ENCODE measurements at regions not wholly inside any gene's neighbourhood (a gene's known extent, or its start where the extent isn't known, plus 50 kb on each side); places are given as distances from the start of the nearest gene placed in this dataset.
A peak's percentile ranks its signal among the peaks of the same experiment; 100 is the strongest.

DNA sequence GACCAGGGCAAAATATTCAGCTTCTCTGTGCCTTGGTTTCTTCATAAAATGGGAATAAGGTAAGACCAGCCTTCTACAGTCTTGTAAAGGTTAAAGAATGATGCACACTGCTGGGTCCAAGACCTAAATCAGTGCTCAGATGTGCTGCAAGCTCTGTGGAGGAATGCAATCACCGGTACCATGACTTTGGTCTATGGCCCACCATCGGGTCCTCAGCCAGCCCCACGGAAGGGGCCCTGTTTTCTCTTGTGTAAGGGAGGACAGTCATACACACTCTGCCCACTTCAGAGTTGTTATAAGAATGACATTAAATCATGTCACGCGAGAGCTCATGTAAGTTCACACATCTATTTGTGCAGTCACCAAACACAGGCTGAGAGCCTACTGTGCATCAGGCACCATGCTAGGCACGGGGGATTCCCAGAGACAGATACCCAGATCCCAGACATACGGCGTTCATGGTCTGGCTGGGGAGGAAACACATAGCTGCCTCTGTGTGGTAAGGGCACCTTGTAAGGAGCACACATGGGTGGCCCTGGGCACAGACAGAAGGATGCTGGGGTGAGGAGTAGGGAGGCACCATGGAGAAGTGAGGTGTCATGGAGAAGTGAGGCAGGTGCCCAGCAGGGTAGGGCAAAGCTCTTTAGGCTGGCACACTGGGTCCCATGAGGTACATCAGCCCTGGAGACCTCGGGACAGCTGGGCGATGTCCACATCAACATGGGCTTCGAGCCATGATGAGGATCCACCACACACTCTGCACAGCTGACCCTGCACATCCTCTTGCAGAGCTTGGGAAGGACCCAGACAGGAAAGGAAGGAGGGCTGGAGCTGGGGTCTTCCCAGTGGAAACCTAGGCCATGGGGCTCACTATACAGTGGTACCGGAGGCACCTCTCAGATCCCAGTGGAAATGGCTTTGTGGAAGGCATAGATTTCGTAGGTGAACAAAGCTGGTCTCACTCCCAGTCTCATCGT is 190.4 kb upstream of the DIO3 start:
- no peak for DNase-seq (ENCODE audit: extremely low read depth in 1 of 11, low read depth in 9 of 11, low spot score in 4 of 11)

DNA sequence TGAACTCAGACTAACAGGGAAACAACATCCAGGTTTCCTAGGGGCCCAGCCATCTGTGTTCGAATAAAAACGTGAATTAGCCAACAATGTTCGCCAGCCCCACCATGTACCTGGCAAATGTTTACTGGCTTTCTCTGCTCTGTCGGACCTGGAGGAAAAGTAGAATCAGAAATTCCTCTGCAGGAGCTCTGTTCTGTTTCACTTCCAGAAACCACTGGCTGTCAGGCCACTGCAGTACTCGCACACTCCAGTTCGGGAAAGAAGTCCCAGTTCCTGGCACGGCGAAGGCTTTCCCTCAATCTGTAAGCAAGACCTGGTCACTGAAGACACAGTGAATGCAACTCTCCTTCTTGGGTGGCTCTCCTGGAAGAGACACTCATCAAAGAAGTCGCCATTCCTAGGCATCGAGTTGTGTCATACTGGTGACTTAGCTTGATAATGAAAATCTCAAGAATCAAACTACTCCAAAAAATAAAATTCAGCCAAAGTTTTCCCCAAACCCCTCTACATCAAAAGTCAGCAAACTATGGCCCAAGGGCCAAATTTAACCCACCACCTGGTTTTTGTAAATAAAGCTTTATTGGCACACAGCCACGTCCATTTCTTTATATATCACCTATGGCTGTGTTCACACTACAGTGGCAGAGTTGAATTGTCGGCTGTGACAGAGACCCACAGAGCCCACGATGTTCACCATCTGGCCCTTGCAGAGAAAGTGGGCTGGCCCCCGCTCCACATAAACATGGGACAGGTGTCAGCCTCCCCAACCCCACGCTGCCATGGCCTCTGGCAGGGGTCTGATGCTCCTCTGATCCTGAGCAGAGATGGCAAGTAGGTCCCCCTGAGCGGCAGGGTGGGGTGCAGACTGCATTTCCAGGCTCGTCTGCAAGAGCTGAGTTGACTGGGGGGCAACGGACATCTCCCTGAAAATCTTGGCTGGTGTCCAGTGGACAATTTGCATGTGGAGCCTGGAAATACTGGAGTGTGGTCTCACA is 189.2 kb upstream of the DIO3 start:
- DNase-seq (ENCODE audit: extremely low read depth in 1 of 11, low read depth in 9 of 11, low spot score in 4 of 11), result no peak

GRCh38 chr14:101372894-101373620 is 188.2 kb upstream of the DIO3 start:
- no peak for DNase-seq (ENCODE audit: extremely low read depth in 1 of 11, low read depth in 9 of 11, low spot score in 4 of 11)

DNA sequence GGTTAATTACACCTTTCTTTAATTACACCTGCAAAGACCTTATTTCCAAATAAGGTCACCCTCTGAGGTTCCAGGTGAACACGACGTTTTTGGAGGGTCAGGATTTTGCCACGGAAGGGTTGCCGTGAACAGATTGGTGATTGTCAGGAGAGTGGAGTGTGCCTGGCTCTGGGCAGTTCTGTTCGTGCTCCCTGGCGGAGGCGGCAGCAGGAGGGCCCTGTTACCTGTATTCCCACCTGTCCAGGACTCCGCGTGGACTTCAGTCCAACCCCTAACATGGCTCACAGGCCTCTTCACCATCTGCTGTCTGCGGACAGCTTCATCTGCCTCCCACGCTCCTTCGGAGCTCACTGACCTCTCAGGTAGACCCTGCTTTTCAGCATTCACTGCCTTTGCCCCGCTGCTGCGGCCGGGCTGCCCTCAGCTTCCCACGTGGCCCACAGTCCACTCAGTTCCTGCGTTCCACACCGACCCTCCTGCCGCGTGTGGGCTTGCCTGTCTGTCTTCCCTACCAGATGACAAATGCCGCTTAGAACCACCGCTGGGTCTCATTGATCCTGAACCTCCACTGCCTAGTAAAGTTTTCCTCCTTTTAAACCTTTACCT is 187.5 kb upstream of the DIO3 start:
- DNase-seq (ENCODE audit: extremely low read depth in 1 of 11, low read depth in 9 of 11, low spot score in 4 of 11), result no peak

DNA sequence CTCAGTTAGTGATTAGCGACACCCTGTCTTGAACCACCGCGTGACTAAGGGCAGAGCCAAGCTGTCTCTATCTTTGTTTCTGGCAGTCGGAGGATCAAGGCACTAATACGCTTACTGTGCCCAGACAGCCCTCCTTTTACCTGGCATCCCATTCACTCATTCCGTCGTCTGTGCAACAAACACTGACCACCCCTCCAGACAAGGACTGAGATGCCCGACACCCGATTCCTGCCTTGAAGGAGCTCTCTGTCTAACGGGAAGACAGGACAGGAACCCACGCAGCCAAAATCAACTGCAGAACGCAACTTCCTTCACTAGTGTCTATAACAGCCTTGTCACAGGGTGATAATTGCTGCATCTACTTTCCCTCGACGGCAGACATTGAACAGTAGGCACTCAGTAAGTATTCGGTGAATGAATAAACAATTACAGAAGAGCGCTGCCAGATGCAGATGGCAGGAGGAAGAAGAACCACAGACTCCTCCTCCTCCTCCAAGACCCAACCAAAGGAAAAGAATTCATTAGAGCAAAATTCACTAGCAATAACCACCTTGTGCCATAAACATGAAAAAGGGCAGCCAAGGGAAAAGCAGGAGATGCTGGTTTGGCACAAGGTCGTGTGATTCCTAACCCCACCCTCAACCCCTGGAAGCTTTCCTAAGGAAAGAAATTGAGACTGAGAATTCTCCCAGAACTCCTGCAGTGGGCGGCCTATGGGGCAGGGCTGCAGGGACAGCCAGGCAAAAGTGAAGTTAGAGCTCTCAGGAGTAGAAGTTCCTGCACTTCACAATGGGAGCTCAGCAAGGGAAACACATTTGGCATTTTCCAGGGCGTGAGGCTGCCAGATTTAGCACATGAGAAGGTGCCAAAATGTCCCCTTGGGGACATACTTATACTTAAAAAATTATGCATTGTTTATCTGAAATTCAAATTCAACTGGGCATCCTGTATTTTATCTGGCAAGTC is 186.6 kb upstream of the DIO3 start:
- no peak for DNase-seq (ENCODE audit: extremely low read depth in 1 of 11, low read depth in 9 of 11, low spot score in 4 of 11)

DNA sequence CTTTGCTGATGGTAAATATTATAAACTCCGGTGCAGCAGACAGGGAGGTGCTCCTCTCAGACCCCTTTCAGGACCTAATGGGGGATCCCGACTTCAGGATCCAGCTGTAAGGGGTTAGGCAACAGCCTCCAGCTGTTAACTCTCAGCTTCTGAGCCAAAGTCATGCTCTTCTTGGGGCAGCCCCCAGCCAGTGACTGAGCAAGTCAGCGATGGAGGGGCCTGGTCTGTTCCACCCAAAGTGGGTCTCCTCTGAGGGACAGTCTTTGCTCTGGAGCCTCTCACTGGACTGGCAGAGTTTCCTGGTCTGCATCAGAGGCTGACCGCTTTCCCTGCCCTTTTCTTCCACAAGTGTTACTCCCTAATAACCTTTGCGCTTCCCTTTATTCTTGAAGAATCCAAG is 184.2 kb upstream of the DIO3 start:
- no peak for DNase-seq (ENCODE audit: extremely low read depth in 1 of 11, low read depth in 9 of 11, low spot score in 4 of 11)

GRCh38 chr14:101379842-101380241 is 181.5 kb upstream of the DIO3 start:
- no peak for DNase-seq (ENCODE audit: extremely low read depth in 1 of 11, low read depth in 9 of 11, low spot score in 4 of 11)

DNA sequence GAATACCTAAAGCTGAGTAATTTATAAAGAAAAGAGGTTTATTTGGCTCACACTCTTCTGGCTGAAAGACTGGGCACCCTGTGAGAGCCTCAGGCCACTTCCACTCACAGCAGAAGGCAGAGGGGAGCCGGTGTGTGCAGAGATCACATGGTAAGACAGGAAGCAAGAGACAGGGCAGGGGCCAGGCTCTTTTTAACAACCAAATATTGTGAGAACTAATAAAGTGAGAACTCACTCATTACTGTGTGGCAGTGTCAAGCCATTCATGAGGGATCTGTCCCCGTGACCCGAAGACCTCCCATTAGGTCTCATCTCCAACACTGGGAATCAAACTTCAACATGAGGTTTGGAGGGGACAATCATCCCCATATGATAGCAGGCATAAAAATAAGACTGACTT is 180.8 kb upstream of the DIO3 start:
- DNase-seq (ENCODE audit: extremely low read depth in 1 of 11, low read depth in 9 of 11, low spot score in 4 of 11), result no peak

DNA sequence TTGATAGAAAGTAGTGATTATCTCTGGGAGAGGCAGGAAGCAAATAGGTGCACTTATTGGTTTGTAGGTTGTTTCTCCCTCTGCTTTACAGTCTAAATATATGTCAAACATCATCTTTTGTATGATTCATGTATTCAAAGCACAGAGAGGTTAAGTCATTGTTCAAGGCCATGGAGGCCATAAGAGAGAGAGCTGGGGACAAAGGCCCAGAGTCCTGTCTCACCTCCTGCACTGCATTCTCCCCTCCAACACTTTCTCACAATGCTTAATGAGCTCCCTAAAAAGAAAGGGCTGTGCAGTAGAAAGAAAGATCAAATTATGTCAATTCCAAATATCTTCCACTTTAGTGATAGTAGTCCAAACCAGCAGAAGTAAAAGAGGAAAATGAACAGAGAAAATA is 180.4 kb upstream of the DIO3 start:
- no peak for DNase-seq (ENCODE audit: extremely low read depth in 1 of 11, low read depth in 9 of 11, low spot score in 4 of 11)

DNA sequence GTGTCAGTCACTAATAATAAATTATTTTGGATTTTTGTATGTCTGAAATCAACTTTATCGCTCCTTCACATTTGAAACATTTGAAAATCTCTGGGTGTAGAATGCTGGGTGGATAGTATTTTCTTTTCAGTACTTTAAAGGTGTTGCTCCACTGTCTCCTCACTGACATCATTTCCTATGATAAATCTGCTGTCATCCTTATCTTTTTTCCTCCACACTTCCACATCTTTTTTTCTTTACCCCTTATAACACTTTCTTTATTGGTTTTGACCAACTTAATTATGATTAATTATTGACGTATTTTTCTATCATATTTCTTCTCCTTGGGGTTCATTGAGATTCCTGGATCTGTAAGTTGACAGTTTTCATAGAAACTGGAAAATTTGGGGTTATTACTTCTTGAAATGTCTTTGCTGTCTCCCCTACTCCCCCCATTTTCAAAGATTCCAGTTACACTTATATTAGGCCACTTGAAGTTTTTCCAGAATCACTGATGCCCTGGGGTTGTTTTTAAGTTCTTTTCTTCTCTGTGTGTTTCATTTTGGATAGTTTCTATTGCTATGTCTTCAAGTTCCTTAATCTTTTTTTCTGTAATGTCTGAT is 177.5 kb upstream of the DIO3 start:
- no peak for DNase-seq (ENCODE audit: extremely low read depth in 1 of 11, low read depth in 9 of 11, low spot score in 4 of 11)

DNA sequence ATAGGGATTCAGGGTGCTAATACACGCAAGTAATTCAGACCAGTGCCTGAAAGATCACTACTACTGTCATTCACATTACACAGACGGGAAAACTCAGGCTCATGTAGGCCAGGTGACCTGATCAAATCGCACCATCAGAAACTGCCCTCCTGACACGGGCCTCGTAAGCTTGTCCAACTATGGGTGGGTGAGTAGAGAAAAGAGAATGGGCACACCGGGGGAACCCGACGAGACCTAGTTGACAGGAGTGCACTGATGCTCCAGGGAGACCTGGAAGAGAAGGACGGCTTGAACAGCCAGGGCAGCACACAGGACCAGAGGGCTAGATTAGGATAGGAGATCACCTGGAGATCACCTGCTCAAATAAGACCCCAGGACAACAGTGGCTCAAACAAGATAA is 166.9 kb upstream of the DIO3 start:
- DNase-seq (ENCODE audit: extremely low read depth in 1 of 11, low read depth in 9 of 11, low spot score in 4 of 11), result no peak

DNA sequence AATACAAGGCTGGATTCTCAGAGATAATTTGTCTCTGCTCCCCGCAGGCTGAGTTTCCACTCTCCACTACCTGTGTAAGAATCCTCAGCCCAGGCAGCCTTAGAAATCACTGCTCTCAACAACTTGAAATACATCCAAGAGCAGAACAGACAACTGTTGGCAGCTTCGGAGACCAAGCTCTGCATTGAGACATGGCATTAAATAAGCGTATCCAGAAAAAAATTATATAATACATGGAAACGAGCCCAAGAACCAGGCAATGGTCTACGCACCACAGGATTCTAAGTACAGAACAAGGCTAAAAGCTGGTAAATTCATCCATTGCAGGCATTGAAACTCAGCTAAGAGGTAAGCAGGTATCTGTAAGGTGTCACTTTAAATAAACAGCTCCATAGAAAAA is 165.5 kb upstream of the DIO3 start:
- DNase-seq (ENCODE audit: extremely low read depth in 1 of 11, low read depth in 9 of 11, low spot score in 4 of 11), result no peak

GRCh38 chr14:101397206-101397605 is 164.1 kb upstream of the DIO3 start:
- no peak for DNase-seq (ENCODE audit: extremely low read depth in 1 of 11, low read depth in 9 of 11, low spot score in 4 of 11)

DNA sequence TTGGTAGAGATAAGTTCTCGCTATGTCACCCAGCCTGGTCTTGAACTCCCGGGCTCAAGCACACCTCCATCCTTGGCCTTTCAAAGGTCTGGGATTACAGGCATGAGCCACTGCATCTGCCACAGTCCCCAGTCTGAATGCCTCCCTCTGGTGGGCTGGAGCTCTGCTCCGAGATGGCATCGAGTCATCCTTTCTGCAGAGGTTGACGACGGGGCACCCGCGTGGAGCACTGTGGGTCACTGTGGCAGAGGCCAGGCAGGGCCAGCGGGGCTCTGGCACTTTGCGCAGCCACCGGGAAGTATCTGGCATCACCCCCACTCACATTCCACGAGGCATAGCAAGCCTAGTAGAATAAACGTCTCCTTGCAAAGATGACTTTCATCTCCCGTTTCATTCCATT is 163.3 kb upstream of the DIO3 start:
- no peak for DNase-seq (ENCODE audit: extremely low read depth in 1 of 11, low read depth in 9 of 11, low spot score in 4 of 11)

DNA sequence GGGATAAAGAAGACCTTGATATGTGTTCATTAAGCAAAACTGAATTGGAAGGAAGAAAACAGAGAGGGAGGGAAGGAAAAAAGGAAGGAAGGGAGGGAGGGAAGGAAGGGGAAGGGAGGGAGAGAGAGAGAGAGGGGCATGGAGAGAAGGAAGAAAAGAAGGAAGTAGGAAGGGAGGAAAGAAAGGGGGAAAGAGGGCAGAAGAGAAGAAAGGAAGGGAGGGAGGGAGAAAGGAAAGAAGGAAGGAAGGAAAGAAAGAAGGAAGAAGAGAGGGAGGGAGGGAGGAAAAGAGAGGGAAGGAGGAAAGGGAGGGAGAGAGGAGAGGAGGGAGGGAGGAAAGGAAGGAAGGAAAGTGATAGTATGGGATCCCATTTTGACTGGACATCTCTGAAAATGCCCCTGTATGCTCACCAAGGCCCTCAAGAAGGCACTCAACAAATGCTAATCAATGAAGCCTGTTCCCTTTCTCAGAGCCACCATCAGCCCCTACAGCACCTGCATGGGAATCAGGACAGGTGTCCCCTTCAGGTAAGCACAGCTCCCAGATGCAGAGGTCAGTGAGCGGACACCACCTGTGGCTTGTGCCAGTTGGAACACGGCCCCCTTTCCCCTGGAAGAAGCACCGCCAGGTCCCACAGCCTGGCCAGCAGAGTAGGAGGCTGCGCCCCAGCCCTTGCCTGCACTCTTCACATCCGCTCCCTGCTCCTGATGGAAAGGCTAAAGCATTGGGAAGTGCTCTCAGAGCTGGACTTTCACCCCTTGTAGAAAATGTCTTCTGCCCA is 161.4 kb upstream of the DIO3 start:
- no peak for DNase-seq (ENCODE audit: extremely low read depth in 1 of 11, low read depth in 9 of 11, low spot score in 4 of 11)

DNA sequence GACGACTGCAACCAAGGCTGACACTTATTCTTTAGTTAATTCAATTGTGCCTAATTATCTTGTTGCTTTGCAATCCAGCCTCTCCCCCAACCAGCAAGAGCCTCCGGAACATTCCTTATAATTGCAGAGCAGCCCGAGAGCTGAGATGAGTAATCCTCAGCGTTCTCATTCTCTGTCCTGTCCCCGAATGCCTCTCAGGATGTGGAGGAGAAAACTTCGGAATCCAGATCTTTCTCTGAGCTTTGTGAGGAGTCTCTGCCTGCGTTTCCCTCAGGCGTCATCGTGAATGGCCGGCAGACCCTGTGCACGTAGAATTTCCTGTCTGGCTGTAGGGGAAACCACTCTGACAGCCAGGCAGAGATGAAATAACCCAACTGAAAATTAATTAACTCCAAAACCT is 160.5 kb upstream of the DIO3 start:
- peak in 6 of 11 donors; percentile 12 to 21 (median 16) for DNase-seq (ENCODE audit: extremely low read depth in 1 of 11, low read depth in 9 of 11, low spot score in 4 of 11)

Data from renal cortex interstitium (tissue), 11 donors.